ENCODE measurements at regions not wholly inside any gene's neighbourhood (a gene's known extent, or its start where the extent isn't known, plus 50 kb on each side); places are given as distances from the start of the nearest gene placed in this dataset.

DNA sequence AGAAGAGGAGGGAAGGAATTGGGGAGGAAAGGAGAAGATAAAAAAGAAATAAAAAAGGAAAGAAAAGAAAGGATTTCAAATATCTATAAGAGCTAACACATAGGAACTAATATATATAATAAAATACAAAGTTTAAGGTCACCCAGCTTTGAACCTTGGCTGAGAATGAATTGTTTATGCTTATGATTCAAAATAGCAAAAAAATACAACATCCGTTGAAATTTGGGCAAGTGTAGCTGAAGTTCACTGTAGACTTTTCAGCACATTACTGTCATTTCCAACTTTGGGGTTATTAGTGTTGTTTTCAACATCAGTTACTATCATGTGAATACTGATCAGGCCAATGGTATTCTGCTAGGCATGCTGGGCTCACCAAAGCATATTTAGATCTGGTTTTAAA lies 395.2 kb upstream of the INTU start:
- no peaks in the 10 kb centered on the region for H3K27me3 ChIP-seq (ENCODE audit: insufficient read depth, insufficient read length)
- H3K4me3 ChIP-seq (ENCODE audit: insufficient read length, low read depth) = no peak overlapping the region
- DNase-seq (ENCODE audit: low read depth, low spot score) = no peak
- no peaks in the 10 kb centered on the region for H3K9me3 ChIP-seq (ENCODE audit: insufficient read depth, low read length)
- TF ChIP-seq SUZ12 (IDR thresholded peaks at IDR 0.05; ENCODE audit: extremely low read depth, insufficient read depth, insufficient read length) = no peak
- TF ChIP-seq ZNF274 (IDR thresholded peaks at IDR 0.05; ENCODE audit: low read depth, low read length) = no peak
- no peak for TF ChIP-seq YY1 (IDR thresholded peaks at IDR 0.05; ENCODE audit: insufficient read depth, insufficient read length)
- no peaks in the 10 kb centered on the region for H3K4me1 ChIP-seq (ENCODE audit: insufficient read depth, insufficient read length)
- H3K36me3 ChIP-seq (ENCODE audit: insufficient read depth, insufficient read length, low read length) = no peaks in the 10 kb centered on the region
- H3K9ac ChIP-seq (ENCODE audit: insufficient read length, low read depth) = no peak overlapping the region

DNA sequence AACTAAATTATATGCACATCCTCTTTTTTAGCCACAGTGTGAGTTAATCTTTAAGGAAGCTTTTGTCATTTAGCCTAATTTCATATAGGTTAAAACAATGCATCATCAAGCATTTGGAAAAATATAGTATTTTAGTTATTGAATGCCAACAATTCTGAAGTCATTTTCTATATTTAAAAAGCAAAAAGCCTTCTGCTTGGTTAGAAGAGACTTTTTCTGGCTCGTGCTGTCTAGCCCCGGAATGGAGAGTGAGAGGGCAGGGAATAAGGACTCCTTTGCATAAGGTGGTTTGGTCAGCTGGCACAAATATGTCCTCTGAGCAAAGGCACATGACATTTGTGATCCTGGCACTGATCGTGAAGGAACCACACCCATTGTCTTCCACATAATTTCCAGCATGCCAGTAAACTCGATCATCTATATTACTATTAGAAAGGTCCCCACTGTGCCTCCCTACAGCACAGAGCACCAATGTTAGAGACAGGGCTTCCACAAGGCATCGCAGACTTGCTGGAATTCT lies 393.7 kb upstream of the INTU start:
- Histone ChIP-seq H3K4me3 (ENCODE audit: insufficient read length, low read depth) (no peak overlapping the region), H3K9ac (ENCODE audit: insufficient read length, low read depth) (no peak overlapping the region), H3K4me1 (ENCODE audit: insufficient read depth, insufficient read length) (no peaks in the 10 kb centered on the region), H3K27me3 (ENCODE audit: insufficient read depth, insufficient read length) (no peaks in the 10 kb centered on the region), H3K9me3 (ENCODE audit: insufficient read depth, low read length) (no peaks in the 10 kb centered on the region), H3K36me3 (ENCODE audit: insufficient read depth, insufficient read length, low read length) (no peaks in the 10 kb centered on the region)
- no peak for DNase-seq (ENCODE audit: low read depth, low spot score)
- TF ChIP-seq ZNF274 (IDR thresholded peaks at IDR 0.05; ENCODE audit: low read depth, low read length) (no peak), SUZ12 (IDR thresholded peaks at IDR 0.05; ENCODE audit: extremely low read depth, insufficient read depth, insufficient read length) (no peak), YY1 (IDR thresholded peaks at IDR 0.05; ENCODE audit: insufficient read depth, insufficient read length) (no peak)

DNA sequence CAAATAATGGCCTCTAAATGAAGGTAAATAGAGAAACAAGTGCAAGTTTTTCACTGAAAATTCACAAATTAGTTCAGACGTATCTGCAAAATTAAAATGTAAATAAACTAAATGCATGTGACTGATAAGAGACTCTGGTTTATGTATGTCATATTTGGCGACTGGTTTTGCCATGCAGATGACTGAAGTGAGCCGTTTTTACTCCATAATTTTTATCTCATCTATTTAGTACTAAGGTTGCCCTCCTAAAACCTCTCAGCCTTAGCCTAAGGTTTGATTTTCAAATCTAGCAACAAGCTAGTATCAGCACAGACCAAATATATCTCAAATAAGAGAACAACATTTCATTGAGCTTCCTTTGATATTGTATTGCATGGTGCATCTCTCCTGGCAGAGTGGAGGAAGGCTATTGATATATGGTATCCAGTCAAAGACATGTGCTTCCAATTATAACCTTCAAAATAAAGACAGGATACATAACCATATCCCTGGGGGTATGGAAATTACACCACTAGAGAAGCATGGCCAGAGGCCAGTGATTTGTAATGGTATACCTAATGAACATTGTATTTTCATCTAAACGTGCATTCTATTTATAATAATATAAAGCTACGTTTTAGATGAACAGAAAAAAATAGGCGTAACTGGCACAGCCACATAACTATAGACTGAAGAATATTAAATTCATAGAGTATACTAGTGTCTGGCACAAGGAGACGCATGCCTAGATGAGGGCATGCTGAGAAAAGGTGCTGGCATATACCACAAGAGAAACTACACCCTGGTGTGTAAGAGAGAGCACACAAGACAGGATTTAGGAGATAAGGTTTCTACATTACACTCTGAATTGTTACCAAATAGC lies 392.6 kb upstream of the INTU start:
- Histone ChIP-seq H3K9me3 (ENCODE audit: insufficient read depth, low read length) (no peaks in the 10 kb centered on the region), H3K9ac (ENCODE audit: insufficient read length, low read depth) (no peak overlapping the region), H3K36me3 (ENCODE audit: insufficient read depth, insufficient read length, low read length) (no peaks in the 10 kb centered on the region), H3K4me1 (ENCODE audit: insufficient read depth, insufficient read length) (no peaks in the 10 kb centered on the region), H3K27me3 (ENCODE audit: insufficient read depth, insufficient read length) (no peaks in the 10 kb centered on the region), H3K4me3 (ENCODE audit: insufficient read length, low read depth) (no peak overlapping the region)
- DNase-seq (ENCODE audit: low read depth, low spot score) = no peak
- TF ChIP-seq YY1 (IDR thresholded peaks at IDR 0.05; ENCODE audit: insufficient read depth, insufficient read length) (no peak), SUZ12 (IDR thresholded peaks at IDR 0.05; ENCODE audit: extremely low read depth, insufficient read depth, insufficient read length) (no peak), ZNF274 (IDR thresholded peaks at IDR 0.05; ENCODE audit: low read depth, low read length) (no peak)

DNA sequence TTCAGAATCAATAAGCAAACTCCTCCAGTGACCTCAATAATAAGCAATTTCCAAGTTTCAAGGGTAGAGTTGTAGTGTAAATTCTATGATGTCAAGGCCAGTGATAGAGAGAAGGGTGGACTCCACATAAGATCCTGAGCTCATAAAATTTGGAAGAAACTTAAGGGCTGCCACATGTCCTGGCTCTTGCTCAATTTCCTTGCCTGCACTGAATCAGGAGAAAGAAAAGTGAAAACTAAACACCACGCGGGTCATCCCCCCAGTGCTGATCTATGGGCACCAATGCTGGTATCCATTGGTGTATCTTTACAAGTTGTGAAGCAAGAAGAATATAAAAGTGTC lies 392.0 kb upstream of the INTU start:
- no peak overlapping the region for H3K9ac ChIP-seq (ENCODE audit: insufficient read length, low read depth)
- H3K36me3 ChIP-seq (ENCODE audit: insufficient read depth, insufficient read length, low read length) = no peaks in the 10 kb centered on the region
- no peak for DNase-seq (ENCODE audit: low read depth, low spot score)
- H3K4me3 ChIP-seq (ENCODE audit: insufficient read length, low read depth) = no peak overlapping the region
- TF ChIP-seq ZNF274 (IDR thresholded peaks at IDR 0.05; ENCODE audit: low read depth, low read length) = no peak
- no peaks in the 10 kb centered on the region for H3K9me3 ChIP-seq (ENCODE audit: insufficient read depth, low read length)
- no peaks in the 10 kb centered on the region for H3K4me1 ChIP-seq (ENCODE audit: insufficient read depth, insufficient read length)
- H3K27me3 ChIP-seq (ENCODE audit: insufficient read depth, insufficient read length) = no peaks in the 10 kb centered on the region

DNA sequence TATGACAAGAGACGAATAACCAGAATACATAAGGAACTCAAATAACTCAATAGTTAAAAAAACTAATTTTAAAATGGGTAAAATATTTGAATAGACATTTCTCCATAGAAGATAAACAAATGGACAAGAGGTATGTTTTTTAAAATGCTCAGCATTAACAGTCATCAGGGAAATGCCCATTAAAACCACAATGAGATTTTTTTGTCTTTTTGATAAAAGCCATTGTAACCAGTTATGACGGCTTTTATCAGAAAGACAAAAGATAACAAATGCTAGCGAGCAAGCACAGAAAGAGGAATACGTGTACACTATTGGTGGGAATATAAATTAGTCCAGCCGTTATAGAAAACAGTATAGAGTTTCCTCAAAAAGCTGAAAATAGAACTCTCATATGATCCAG lies 388.2 kb upstream of the INTU start:
- H3K9me3 ChIP-seq (ENCODE audit: insufficient read depth, low read length) = no peaks in the 10 kb centered on the region
- H3K9ac ChIP-seq (ENCODE audit: insufficient read length, low read depth) = no peak overlapping the region
- H3K4me1 ChIP-seq (ENCODE audit: insufficient read depth, insufficient read length) = no peaks in the 10 kb centered on the region

DNA sequence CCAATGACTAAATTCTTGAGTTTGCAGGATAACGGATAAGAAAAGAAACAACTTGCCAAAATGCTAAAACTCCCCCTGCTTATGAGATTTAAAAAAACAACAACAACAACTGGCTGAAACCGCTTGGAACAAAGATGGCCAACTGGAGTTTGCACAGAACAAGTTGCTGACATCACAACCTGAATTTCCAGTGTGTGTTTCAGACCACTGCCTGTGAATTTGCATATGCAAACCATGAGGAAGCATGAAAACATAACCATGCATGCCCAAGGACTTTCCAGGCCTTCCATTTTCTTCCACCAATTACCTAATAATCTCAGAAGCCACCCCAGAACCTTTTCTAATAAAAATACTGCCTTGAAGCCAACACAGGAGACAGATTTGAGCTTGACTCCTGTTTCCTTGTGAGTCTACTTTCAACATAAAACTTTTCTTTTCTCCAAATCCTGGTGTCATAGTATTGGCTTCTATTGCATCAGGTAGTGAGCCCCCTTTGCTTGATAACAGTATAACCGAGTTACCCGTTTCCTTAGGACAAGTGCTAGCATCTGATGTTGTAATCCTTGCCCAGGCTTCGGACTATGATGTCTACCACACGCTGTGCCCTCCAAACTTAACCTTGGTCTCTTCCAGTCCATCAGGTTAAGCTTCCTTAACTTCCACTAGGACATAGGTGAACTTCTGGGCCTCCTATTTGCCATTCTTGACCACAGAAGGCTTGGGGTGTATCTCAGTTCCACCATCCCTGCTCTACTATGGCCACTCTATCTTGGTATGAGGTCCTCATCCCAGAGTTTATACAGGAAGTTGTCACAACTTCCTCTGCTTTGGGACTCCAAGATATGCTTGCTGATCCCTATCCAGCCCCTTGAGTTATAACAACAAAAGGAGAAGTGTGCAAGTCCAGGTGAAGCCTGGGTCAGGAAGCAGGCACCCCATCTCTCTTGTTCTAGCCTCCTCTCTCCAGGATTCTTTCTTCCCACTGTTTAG lies 385.5 kb upstream of the INTU start:
- H3K36me3 ChIP-seq (ENCODE audit: insufficient read depth, insufficient read length, low read length) = no peaks in the 10 kb centered on the region
- no peak for TF ChIP-seq ZNF274 (IDR thresholded peaks at IDR 0.05; ENCODE audit: low read depth, low read length)
- no peak for TF ChIP-seq SUZ12 (IDR thresholded peaks at IDR 0.05; ENCODE audit: extremely low read depth, insufficient read depth, insufficient read length)
- TF ChIP-seq YY1 (IDR thresholded peaks at IDR 0.05; ENCODE audit: insufficient read depth, insufficient read length) = no peak
- no peak for DNase-seq (ENCODE audit: low read depth, low spot score)

More for the DNA sequence above, 388.2 kb upstream of the INTU start:
- no peak for DNase-seq (ENCODE audit: low read depth, low spot score)
- Histone ChIP-seq H3K4me3 (ENCODE audit: insufficient read length, low read depth) (no peak overlapping the region), H3K27me3 (ENCODE audit: insufficient read depth, insufficient read length) (no peaks in the 10 kb centered on the region), H3K36me3 (ENCODE audit: insufficient read depth, insufficient read length, low read length) (no peaks in the 10 kb centered on the region)
- TF ChIP-seq YY1 (IDR thresholded peaks at IDR 0.05; ENCODE audit: insufficient read depth, insufficient read length) (no peak), SUZ12 (IDR thresholded peaks at IDR 0.05; ENCODE audit: extremely low read depth, insufficient read depth, insufficient read length) (no peak), ZNF274 (IDR thresholded peaks at IDR 0.05; ENCODE audit: low read depth, low read length) (no peak)

More for the DNA sequence above, 385.5 kb upstream of the INTU start:
- Histone ChIP-seq H3K27me3 (ENCODE audit: insufficient read depth, insufficient read length) (no peaks in the 10 kb centered on the region), H3K4me3 (ENCODE audit: insufficient read length, low read depth) (no peak overlapping the region), H3K9ac (ENCODE audit: insufficient read length, low read depth) (no peak overlapping the region), H3K9me3 (ENCODE audit: insufficient read depth, low read length) (no peaks in the 10 kb centered on the region), H3K4me1 (ENCODE audit: insufficient read depth, insufficient read length) (no peaks in the 10 kb centered on the region)
